ENCODE measurements at regions not wholly inside any gene's neighbourhood (a gene's known extent, or its start where the extent isn't known, plus 50 kb on each side); places are given as distances from the start of the nearest gene placed in this dataset.

DNA sequence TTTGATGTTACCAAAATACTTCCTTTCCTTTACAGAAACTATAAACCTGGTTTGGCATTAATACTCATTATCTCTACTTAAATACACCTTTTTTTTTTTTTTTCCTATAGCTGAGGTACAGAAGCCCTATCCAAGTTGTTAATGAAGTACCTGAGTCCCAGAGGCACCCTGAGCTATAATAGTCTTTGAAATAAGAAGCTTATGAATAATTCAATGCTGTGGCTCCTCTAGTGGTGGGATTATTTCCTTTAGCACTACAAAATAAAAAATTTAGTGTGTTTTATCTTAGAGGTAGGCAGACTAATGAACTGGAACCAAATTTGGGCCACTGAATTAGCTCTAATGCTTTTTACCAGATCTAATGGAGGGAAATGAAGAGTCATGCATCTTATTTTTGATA is 611.9 kb downstream of the EDEM1 start:
- Histone ChIP-seq H3K4me3 (ENCODE audit: low read depth, low read length) (no peak overlapping the region), H3K36me3 (ENCODE audit: control insufficient read depth, insufficient read depth, low read length) (no peaks in the 10 kb centered on the region)
- TF ChIP-seq, protein P1, sequence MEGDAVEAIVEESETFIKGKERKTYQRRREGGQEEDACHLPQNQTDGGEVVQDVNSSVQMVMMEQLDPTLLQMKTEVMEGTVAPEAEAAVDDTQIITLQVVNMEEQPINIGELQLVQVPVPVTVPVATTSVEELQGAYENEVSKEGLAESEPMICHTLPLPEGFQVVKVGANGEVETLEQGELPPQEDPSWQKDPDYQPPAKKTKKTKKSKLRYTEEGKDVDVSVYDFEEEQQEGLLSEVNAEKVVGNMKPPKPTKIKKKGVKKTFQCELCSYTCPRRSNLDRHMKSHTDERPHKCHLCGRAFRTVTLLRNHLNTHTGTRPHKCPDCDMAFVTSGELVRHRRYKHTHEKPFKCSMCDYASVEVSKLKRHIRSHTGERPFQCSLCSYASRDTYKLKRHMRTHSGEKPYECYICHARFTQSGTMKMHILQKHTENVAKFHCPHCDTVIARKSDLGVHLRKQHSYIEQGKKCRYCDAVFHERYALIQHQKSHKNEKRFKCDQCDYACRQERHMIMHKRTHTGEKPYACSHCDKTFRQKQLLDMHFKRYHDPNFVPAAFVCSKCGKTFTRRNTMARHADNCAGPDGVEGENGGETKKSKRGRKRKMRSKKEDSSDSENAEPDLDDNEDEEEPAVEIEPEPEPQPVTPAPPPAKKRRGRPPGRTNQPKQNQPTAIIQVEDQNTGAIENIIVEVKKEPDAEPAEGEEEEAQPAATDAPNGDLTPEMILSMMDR (IDR thresholded peaks at IDR 0.05; ENCODE audit: insufficient read depth, low read length, poor library complexity, severe bottlenecking) = peak; percentile 13

DNA sequence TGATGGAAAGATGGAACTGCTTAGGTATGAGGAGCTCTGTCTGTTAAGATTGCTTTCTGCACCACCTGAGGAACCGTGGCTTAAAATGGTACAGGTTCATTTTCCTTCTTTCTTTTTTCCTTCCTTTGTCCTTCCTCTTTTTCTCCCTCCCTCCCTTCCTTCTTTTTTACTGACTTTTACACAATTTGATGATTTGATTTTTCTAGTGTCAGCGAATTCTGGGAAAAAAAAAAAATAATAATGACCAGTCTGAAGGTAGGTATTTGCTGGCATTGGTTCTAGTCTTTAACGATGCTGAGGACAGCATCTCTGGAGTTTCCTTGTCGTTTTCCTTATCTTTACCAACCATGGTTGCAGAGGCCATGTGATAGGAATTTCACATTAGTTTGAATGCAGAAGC is 613.5 kb downstream of the EDEM1 start:
- no peaks in the 10 kb centered on the region for H3K36me3 ChIP-seq (ENCODE audit: control insufficient read depth, insufficient read depth, low read length)
- no peaks in the 10 kb centered on the region for H3K27me3 ChIP-seq (ENCODE audit: control insufficient read depth, insufficient read depth, low read length)
- TF ChIP-seq, protein P1 (IDR thresholded peaks at IDR 0.05; ENCODE audit: insufficient read depth, low read length, poor library complexity, severe bottlenecking) = no peak
- H3K4me3 ChIP-seq (ENCODE audit: low read depth, low read length) = no peak overlapping the region
- no peak for DNase-seq (ENCODE audit: low read depth)

More for the DNA sequence above, 611.9 kb downstream of the EDEM1 start:
- H3K27me3 ChIP-seq (ENCODE audit: control insufficient read depth, insufficient read depth, low read length) = no peaks in the 10 kb centered on the region
- no peak for DNase-seq (ENCODE audit: low read depth)

DNA sequence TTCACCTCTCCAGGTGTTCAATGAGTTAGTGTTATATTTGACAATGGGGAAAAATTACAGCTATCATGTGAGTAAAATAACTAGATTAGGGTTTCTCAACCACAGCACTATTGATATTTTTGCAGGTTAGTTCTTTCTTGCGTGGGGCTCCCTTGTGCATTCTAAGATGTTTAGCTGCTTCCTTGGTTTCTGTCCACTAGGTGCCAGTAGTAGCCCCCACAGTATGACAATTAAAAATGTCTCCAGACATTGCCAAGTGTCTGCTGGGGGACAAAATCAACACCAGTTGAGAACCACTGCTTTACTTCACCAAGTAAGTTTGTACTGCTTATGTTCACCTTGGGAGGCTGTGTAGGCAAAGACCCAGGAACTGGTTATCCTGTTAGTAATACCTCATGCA is 618.7 kb downstream of the EDEM1 start:
- H3K36me3 ChIP-seq (ENCODE audit: control insufficient read depth, insufficient read depth, low read length) = no peaks in the 10 kb centered on the region
- no peak for DNase-seq (ENCODE audit: low read depth)
- H3K27me3 ChIP-seq (ENCODE audit: control insufficient read depth, insufficient read depth, low read length) = no peaks in the 10 kb centered on the region
- H3K4me3 ChIP-seq (ENCODE audit: low read depth, low read length) = no peak overlapping the region
- TF ChIP-seq, protein P1 (IDR thresholded peaks at IDR 0.05; ENCODE audit: insufficient read depth, low read length, poor library complexity, severe bottlenecking) = peak; percentile 44

DNA sequence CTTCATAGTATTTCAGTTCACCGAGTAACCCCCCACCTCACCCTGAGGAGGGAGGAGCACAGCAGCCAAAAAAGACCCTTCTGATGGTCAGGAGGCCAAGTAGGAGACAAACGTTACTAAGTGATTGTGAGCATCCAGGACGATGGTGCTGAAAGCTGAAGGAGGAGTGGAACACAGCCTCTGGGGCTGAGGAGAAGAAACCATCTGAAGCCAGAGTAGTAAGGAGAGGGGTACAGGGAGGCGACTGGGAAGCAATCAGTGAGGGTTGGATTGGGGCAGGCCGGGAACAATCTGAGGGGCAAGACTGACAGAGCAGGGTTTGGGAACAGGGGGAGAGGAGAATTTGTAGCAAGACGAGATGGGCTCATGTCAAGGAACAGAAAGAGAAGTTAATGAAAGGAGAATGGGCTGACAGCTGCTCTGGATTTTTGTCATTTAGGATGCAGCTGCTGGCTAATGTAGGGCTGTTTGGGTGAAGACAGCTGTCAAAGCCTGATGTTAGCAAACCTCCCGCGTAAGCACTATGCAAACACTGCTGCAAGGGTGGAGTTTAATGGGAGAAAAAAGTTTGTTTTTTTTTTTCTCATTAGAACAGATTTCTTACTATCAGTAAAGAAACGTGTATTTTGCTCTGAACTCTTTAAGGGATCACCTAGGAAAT is 622.2 kb downstream of the EDEM1 start:
- TF ChIP-seq, protein P1 (IDR thresholded peaks at IDR 0.05; ENCODE audit: insufficient read depth, low read length, poor library complexity, severe bottlenecking) = no peak

DNA sequence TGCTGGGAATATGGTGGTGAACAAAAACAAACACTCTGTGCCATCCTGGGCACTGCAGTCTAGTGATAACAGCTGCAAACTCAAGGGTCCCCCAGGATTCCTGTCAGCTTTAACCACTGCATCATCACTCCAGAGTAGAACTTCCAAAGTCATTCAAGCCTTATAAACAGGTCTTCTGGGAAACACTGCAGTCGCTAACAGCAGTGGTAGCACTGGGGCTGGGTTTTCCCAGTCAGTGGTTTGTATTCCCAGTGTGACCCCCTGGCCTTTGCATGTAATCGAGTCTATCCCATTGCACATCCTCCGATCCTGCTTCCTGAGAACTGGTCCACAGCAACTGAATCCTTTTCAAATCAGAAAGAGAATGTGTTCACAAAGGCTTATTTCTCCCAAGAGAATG is 623.5 kb downstream of the EDEM1 start:
- Histone ChIP-seq H3K4me3 (ENCODE audit: low read depth, low read length) (no peak overlapping the region), H3K36me3 (ENCODE audit: control insufficient read depth, insufficient read depth, low read length) (no peaks in the 10 kb centered on the region), H3K27me3 (ENCODE audit: control insufficient read depth, insufficient read depth, low read length) (no peaks in the 10 kb centered on the region)
- TF ChIP-seq, protein P1 (IDR thresholded peaks at IDR 0.05; ENCODE audit: insufficient read depth, low read length, poor library complexity, severe bottlenecking) = no peak
- no peak for DNase-seq (ENCODE audit: low read depth)

More for the DNA sequence above, 622.2 kb downstream of the EDEM1 start:
- no peak for DNase-seq (ENCODE audit: low read depth)
- H3K27me3 ChIP-seq (ENCODE audit: control insufficient read depth, insufficient read depth, low read length) = no peaks in the 10 kb centered on the region
- H3K4me3 ChIP-seq (ENCODE audit: low read depth, low read length) = no peak overlapping the region
- H3K36me3 ChIP-seq (ENCODE audit: control insufficient read depth, insufficient read depth, low read length) = no peaks in the 10 kb centered on the region

DNA sequence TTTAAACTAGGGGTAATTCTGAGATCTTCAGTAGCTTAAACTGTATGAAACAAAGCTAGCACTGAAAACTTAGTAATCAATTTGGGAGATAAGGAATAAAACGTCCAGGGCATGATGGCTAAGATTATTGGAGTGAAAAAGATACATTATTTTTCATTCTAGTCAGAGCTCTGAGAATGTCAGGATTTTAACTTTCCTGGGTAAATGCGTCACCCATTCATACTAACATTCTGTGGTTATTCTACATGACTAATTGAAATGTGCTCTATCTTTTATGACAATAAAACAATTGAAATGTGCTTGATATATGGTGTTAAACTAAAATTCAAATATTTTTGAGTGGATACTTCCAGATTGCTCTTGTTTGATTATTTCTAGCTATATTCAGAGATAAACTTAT is 626.0 kb downstream of the EDEM1 start:
- H3K36me3 ChIP-seq (ENCODE audit: control insufficient read depth, insufficient read depth, low read length) = no peaks in the 10 kb centered on the region

More for the DNA sequence above, 626.0 kb downstream of the EDEM1 start:
- TF ChIP-seq, protein P1 (IDR thresholded peaks at IDR 0.05; ENCODE audit: insufficient read depth, low read length, poor library complexity, severe bottlenecking) = no peak
- H3K4me3 ChIP-seq (ENCODE audit: low read depth, low read length) = no peak overlapping the region
- no peaks in the 10 kb centered on the region for H3K27me3 ChIP-seq (ENCODE audit: control insufficient read depth, insufficient read depth, low read length)
- DNase-seq (ENCODE audit: low read depth) = no peak
